Heart left ventricle (tissue), 13 donors: ENCODE measurements at regions not wholly inside any gene's neighbourhood (a gene's known extent, or its start where the extent isn't known, plus 50 kb on each side); places are given as distances from the start of the nearest gene placed in this dataset.

ENCODE experiments used
- CTCF ChIP-seq, 12 donors: fragments of 200-600 bp; sonication (generic) in 4 of 12; IDR thresholded peaks; one replicate each; pipeline versions ENCODE4 v1.5.0 to v1.8.0; 2018 to 2022; ENCODE audit warnings: antibody characterized with exemption in 12 of 12, mild to moderate bottlenecking in 5 of 12
- POLR2A ChIP-seq, 2 donors: fragments of 450-650 bp; IDR thresholded peaks; one replicate each; pipeline ENCODE4 v1.6.1; 2017; ENCODE audit warnings: antibody characterized with exemption in 2 of 2, mild to moderate bottlenecking in 2 of 2, moderate library complexity in 2 of 2
- donor health status: ischemic (EF 13 %, LVEDD 7.1; RV severe dilation, severe dysfunction).
- donor health status: DM: no; HTN: yes; CAD: no.
- donor health status: DM: no; HTN: no; CAD: no.
- donor health status: ischemic (EF 25% LVEDD 6.9; RV normal size, moderate dysfunction).
- donor health status: ischemic (EF 25% LVEDD 5.7; RV mildly dilated, moderate dysfunction).
- donor health status: ischemic (EF 35%, LVEDD 5.7; RV mildly dilated, moderate dysfunction).
- donor health status: nonischemic (EF 11% LVEDD 7.7; RV severe dilation, severe dysfunction).
- donor health status: DM: yes; HTN: yes; CAD: no.
- donor health status: PGD.
- donor health status: ischemic (EF 29% LVEDD 5.4; RV normal size, mild dysfunction).
- donor health status: nonischemic (EF 23%, LVEDD 6.1; RV moderate dilation, normal function).

- TF ChIP-seq CTCF (IDR thresholded peaks at IDR 0.05), result no peak
- no peak for TF ChIP-seq POLR2A (IDR thresholded peaks at IDR 0.05)
Measured at GRCh38 chr6:84390851-84391250, 163.4 kb upstream of the CEP162 start.
